GM18858 (cell line): ENCODE measurements at regions not wholly inside any gene's neighbourhood (a gene's known extent, or its start where the extent isn't known, plus 50 kb on each side); places are given as distances from the start of the nearest gene placed in this dataset.

ENCODE experiments used
- ATAC-seq: cut with Tn5 transposase; IDR thresholded peaks from one replicate; pipeline ENCODE4 v1.9.1; 2021; ENCODE audit not compliant: unreplicated experiment

DNA sequence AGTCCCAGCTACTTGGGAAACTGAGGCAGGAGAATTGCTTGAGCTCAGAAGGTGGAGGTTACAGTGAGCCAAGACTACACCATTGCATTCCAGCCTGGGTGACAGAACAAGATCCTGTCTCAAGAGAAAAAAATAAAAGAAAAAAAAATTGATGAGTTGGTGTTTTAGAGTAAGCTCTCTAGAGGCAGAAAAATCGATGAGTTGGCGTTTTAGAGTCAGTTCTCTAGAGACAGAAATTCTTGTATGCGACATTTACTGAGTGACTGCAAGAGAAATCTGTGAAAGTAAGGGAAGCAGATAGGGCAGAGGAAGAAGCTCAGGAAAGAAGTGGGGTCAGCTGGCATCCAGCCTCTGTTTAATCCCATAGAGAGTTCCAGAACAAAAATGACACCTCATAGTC lies 298.7 kb upstream of the ARRDC4 start:
- no peak for ATAC-seq

DNA sequence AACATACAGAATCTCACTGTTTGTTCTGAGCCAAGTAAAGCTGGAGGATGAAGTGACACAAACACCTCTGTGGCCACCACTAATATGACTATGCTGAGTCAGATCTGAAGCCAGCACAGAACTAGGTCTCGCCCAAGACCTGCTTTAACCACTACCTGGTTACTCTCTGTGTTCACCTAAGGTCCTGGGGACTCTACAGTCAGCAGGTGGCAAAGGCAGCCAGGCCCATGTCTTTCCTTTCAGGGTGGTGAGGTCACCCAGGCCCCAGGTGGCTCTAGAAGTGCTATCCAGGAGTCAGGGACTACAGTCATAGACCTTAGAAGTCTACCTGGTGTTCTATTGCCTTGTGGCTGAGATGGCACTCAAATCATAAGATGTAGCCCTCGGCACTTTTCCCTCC lies 287.9 kb upstream of the ARRDC4 start:
- ATAC-seq: no peak

DNA sequence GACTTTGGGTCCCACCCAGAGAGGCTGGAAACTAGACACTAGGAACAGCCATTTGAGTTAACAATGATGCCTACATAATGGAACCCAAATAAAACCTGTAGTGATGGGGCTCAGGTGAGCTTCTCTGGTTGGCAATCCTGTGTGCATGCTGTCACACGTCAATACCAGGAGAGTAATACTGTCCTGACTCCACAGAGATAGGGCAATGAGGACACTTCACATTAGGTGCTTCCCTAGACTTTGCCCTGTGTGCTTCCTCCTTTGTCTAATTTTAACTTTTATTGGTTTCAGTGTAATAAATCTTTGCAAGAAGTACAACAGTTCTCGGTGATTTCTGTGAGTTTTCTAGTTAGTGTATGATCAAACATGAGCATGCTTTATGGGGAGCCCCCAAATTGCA lies 281.8 kb upstream of the ARRDC4 start:
- ATAC-seq: no peak

DNA sequence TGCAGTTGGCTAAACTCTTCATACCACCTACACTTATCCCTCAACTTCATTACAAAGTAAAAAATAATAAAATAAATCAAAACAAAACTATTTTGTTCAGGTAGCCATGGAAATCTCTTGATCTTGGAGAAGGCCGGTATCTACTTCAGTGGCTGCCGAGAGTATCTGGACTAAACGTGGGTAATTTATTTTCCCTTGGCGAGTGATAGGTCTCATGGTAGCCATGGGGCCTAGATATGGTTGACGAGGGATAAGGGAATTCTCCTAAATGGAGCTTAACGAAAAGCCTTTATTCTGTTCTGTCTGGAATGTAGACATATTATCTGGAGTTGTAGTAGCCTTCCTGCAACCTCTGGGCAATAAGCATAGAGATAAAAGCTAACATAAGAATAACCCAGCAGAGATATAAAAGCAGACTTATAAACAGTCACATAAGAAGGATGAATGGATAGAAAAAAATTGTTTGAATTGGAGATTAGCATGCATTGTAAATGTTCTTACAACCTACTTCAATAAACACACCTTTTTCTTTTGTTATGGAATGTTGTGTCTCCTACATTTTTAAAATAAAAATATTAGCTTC lies 281.3 kb upstream of the ARRDC4 start:
- ATAC-seq: no peak

DNA sequence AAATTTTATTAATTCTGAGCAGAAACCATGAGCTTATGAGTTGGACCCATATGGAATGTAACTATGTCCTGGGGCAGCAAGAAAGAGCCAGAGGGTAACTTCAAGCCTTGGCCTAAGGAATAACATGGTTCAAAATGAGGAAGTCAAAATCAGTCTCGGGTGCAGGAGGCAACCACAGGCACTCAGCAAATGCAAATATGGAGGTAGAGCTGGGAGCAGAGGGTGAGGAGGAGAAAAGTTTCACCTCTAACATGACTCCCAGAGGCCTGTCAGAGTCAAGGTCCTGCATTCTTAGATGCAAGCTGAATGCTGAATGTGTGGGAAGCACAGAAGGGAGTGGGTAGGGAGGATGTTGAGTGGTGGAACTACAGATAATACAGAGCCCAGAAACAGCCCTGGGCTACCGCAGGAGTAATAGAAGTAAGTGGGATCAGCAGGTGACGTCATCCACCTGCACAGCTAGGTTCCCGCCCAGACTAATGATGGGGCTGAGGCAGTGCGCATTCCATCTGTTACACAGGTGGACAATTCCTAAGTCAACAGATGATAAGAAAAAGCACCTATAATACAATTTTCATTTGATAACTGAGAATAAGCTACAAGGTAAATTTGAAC lies 279.8 kb upstream of the ARRDC4 start:
- no peak for ATAC-seq

GRCh38 chr15:97683831-97684230 lies 276.7 kb upstream of the ARRDC4 start:
- no peak for ATAC-seq

- ATAC-seq: no peak
Observed at GRCh38 chr15:97684249-97684648, 276.3 kb upstream of the ARRDC4 start.

GRCh38 chr15:97686324-97686723 lies 274.2 kb upstream of the ARRDC4 start:
- no peak for ATAC-seq

- no peak for ATAC-seq
Observed at GRCh38 chr15:97687654-97688053, 272.8 kb upstream of the ARRDC4 start.

DNA sequence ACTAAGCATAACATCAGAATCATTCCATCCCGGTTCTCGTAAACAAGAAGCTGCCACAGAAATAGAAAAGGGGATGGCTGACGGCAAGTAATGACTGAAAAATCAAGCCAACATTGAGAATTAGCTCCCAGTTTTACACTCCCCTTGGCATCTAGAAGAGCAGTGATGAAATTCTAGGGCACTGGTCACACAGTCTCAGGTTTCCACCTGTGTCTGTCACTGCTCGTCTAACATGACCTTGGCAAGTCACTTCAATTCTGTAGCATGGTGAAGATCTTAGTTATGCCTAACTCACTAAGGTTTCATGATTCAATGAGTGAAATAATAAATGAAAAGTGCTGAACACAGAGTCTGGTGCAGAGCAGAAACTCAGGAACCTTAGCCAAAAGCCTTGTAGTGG lies 272.3 kb upstream of the ARRDC4 start:
- ATAC-seq: no peak

GRCh38 chr15:97688886-97689285 lies 271.6 kb upstream of the ARRDC4 start:
- no peak for ATAC-seq

DNA sequence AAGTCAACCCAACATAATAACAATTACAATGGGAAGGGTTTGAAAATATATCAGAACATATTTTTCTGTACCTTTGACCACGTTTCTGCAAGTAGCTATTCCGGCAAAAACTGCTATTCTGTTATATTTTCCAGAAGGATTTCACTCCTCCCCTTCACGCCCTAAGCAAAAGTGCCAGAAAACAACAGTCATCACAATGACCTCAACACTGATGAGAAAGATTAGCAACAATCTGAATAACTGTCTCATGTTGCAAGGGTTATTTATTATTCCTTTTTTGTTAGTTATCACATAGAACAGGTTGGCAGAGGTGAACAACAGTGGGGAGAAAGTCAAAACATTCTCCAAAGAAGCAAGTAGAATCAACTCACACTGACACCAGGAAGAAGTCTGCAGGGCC lies 269.4 kb upstream of the ARRDC4 start:
- ATAC-seq: no peak

DNA sequence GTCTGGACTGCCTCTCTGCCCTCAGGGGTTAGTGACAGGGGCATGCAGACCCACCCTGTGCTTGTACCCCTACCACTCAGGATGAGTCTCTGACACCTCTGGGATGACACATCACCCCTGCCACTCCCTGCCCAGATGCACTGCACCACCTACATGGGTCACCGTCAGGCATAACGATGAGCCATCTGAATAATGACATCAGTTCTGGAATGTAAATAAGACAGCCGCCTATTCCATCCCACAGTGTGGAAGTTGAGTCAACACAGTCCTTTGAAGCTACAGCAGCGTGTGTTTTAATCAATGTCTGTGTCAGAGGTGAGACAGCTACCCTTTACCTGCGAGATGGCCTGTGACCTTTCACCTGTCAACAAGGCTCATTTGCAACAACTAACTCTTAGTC lies 268.7 kb upstream of the ARRDC4 start:
- ATAC-seq: no peak

- no peak for ATAC-seq
Observed at GRCh38 chr15:97692301-97693015, 268.0 kb upstream of the ARRDC4 start.

DNA sequence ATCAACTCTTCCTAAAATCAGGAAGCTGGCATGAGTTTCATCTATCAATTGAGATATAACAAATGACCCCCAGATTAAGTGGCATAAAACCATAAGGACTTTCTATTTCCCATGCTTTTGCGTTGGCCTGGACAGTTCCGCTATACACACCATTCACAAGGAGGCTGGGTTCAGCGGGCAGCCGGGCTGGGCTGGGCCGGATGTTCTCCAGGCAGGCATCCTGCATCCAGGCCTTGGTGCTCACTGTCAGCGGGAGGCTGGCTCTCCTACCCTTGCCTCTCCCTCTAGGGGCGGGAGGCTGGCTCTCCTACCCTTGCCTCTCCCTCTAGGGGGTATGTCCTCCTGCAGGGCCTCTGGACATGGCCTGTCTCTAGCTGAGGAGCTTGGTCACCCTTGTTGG lies 266.0 kb upstream of the ARRDC4 start:
- ATAC-seq: no peak

- no peak for ATAC-seq
Observed at GRCh38 chr15:97703400-97703799, 257.1 kb upstream of the ARRDC4 start.

DNA sequence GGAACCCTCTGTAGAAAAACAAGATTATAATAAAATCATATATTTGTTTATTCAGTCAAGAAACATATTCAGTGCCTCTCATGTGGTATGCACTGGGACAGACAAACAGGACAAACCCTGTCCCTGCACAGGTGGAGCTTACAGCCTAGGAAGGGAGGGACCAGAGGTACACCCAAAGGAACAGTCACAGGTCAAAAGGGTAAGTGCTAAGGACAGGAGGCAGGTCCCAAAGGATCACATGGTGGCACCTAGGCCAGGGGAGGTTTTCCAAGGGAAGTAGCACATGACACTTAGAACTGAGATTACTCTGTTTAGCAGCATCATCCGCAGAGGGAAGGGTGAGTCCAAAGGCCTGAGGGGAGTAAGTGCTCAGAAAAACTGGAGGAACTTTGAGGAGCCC lies 254.4 kb upstream of the ARRDC4 start:
- no peak for ATAC-seq

GRCh38 chr15:97708252-97708651 lies 252.3 kb upstream of the ARRDC4 start:
- no peak for ATAC-seq

DNA sequence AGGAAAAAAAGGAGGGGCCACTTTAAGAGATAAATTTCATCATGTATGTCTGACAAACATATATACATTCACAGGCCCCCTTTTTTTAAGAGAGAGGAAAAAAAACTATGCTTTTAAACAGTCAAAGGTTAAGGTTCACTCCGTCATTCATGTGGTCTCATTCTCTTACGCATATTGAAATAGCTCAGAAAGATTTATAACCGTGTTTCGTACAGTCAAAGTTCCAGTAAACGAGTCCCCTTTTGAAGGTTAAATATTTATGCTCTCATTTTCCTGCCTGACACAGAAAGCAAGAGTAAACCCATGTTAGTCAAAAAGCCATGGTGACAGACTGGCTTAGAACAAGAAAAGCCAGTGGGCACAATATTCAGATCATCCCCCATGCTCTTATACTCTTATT lies 248.0 kb upstream of the ARRDC4 start:
- no peak for ATAC-seq

DNA sequence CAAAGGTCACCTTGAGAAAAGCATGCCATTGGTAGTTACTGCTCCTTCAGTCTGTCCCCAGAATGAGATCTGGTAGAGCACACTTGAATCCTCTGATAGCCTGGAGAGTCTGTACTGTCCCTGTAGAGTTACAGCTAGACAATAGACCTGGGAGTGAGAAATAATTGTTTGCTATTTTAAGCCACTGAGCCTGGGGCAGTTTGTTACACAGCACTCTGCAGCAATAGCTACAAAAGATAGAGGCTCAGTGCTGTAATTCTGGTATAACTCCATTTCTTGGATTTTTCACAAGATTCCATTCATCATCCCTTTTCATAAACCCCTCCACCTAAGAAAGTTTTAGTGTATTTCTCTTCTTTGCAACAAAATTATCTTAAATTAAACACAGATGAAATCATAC lies 242.7 kb upstream of the ARRDC4 start:
- ATAC-seq: no peak

- no peak for ATAC-seq
Observed at GRCh38 chr15:97718509-97718908, 242.0 kb upstream of the ARRDC4 start.

DNA sequence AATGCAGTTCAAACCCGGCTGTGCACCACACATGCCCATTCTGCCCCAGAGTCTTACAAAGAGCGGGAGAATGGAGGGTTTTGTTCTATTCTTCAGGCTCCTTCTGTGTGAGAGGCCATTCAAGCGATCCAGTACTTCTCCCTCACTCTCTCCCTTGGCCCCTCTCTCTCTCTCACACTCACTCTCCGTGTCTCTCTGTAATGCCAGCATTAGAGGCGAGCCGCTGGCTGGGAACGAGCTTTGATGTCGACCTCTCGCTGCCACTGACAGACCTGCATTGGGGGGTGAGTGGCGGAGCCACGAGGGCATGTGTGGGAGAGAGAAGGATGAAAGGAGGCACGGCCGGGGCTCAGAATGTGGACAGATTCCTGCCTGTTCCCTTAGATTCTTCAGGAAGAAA lies 231.7 kb upstream of the ARRDC4 start:
- ATAC-seq: no peak

GRCh38 chr15:97729270-97729669 lies 231.2 kb upstream of the ARRDC4 start:
- no peak for ATAC-seq
